H1 (cell line): ENCODE measurements at regions not wholly inside any gene's neighbourhood (a gene's known extent, or its start where the extent isn't known, plus 50 kb on each side); places are given as distances from the start of the nearest gene placed in this dataset.

Experiments used
- CEBPB ChIP-seq: IDR thresholded peaks from 2 replicates; pipeline ENCODE4 v1.6.1; 2012; ENCODE audit warnings: low read depth, low read length
- CTCF ChIP-seq, 3 experiments: IDR thresholded peaks; 1 replicate in 2 of 3; 2 replicates in 1 of 3; pipeline versions ENCODE4 v1.5.1 to v1.6.1; 2011; ENCODE audit warnings: low read length in 3 of 3, mild to moderate bottlenecking in 3 of 3, inconsistent platforms in 2 of 3, low read depth in 1 of 3, moderate library complexity in 1 of 3; ENCODE audit not compliant: insufficient read depth in 1 of 3; ENCODE audit errors: control extremely low read depth in 1 of 3
- GTF2F1 ChIP-seq: IDR thresholded peaks from 2 replicates; pipeline ENCODE4 v1.6.1; 2012; ENCODE audit warnings: low read depth, low read length, improper control_type of control experiment, borderline replicate concordance
- MAFK ChIP-seq: IDR thresholded peaks from 2 replicates; pipeline ENCODE4 v1.6.1; 2012; ENCODE audit warnings: low read depth, mild to moderate bottlenecking, improper control_type of control experiment, low read length
- RFX5 ChIP-seq: IDR thresholded peaks from 2 replicates; pipeline ENCODE4 v1.6.1; 2011; ENCODE audit warnings: low read depth, low read length, improper control_type of control experiment, borderline replicate concordance
- SRF ChIP-seq: IDR thresholded peaks from 2 replicates; pipeline ENCODE4 v1.6.1; 2011; ENCODE audit warnings: mild to moderate bottlenecking, low read depth, low read length, moderate library complexity
- USF2 ChIP-seq: IDR thresholded peaks from 2 replicates; pipeline ENCODE4 v1.6.1; 2011; ENCODE audit warnings: low read length, improper control_type of control experiment
- YY1 ChIP-seq: IDR thresholded peaks from 2 replicates; pipeline ENCODE4 v1.6.1; 2011; ENCODE audit warnings: low read depth, mild to moderate bottlenecking, low read length
- ZNF274 ChIP-seq: IDR thresholded peaks from 2 replicates; pipeline ENCODE4 v1.7.0; 2012; ENCODE audit warnings: low read length, borderline replicate concordance; ENCODE audit errors: extremely low read depth

- TF ChIP-seq MAFK (no peak), SRF (no peak), USF2 (no peak), CEBPB (no peak), RFX5 (no peak), CTCF (IDR thresholded peaks at IDR 0.05; ENCODE audit: control extremely low read depth in 1 of 3, insufficient read depth in 1 of 3, low read depth in 1 of 3, low read length in 3 of 3) (no peak), ZNF274 (no peak), GTF2F1 (no peak), YY1 (no peak)
These were observed 233.2 kb upstream of the AMIGO2 start for GRCh38 chr12:47312808-47313426.
